Peyer's patch (tissue), 4 donors: ENCODE measurements at regions not wholly inside any gene's neighbourhood (a gene's known extent, or its start where the extent isn't known, plus 50 kb on each side); places are given as distances from the start of the nearest gene placed in this dataset.

Experiments used
- DNase-seq, 3 donors: peaks; one replicate each; pipeline ENCODE4 v3.0.0-alpha.2; 2017 to 2019
- H3K27ac ChIP-seq, 4 donors: fragments of 200-600 bp; sonication (generic); one replicate each; pipeline ENCODE4 v1.5.1; 2016 to 2019
- H3K27me3 ChIP-seq, 2 donors: fragments of 200-600 bp; sonication (generic); one replicate each; pipeline ENCODE4 v1.5.1; 2019
- H3K36me3 ChIP-seq, 3 donors: fragments of 200-600 bp; sonication (generic); one replicate each; pipeline ENCODE4 v1.5.1; 2016 to 2019
- H3K4me1 ChIP-seq, 4 donors: fragments of 200-600 bp; sonication (generic); one replicate each; pipeline ENCODE4 v1.5.1; 2016 to 2019
- H3K4me3 ChIP-seq, 4 donors: fragments of 200-600 bp; sonication (generic); 1 replicate in 3 of 4; 2 replicates in 1 of 4; pipeline ENCODE4 v1.5.1; 2016 to 2019; ENCODE audit warnings: mild to moderate bottlenecking in 1 of 4
- H3K9me3 ChIP-seq, 4 donors: fragments of 200-600 bp; sonication (generic); one replicate each; pipeline ENCODE4 v1.5.1; 2016 to 2019; ENCODE audit warnings: mild to moderate bottlenecking in 1 of 4
- POLR2A ChIP-seq, 2 donors: fragments of 450-650 bp; IDR thresholded peaks; one replicate each; pipeline ENCODE4 v1.5.1; 2017; ENCODE audit warnings: antibody characterized with exemption in 2 of 2, mild to moderate bottlenecking in 2 of 2, moderate library complexity in 2 of 2
- TF ChIP-seq, protein P1 (sequence below), 6 experiments: fragments of 450-650 bp in 4 of 6; fragments of 200-600 bp in 2 of 6; sonication (generic) in 1 of 6; IDR thresholded peaks; one replicate each; pipeline ENCODE4 v1.5.1; 2017 to 2019; ENCODE audit warnings: antibody characterized with exemption in 6 of 6, mild to moderate bottlenecking in 3 of 6, moderate library complexity in 1 of 6

DNA sequence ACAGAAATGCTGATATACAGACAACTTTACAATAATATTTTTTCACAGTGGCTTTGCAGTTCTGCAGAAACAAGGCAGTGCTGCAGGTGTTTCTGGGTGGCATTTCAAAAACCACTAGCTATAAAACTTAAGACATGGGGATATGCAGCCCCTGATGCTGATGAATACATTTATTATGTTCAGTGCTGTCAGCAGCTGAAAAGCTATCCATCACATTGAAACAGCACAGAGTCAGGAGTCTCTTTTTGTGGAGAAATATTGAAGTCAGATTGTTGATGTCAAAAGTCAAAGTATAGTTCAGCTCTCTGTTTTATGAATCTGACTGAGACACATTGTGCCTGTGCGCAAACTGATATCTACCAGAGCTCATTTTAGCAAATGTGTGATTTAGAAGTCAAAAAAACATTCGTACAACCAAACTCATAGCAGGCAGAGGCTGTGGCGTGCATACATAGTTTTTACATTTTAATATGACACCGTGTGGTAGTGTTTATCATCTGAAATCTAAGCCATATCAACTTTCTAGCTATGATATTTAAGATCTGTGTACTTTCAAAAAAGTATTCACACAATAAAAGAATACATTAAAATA, 467.6 kb downstream of the PRKD1 start:
- Histone ChIP-seq H3K36me3 (no peaks in the 10 kb centered on the region), H3K9me3 (no peaks in the 10 kb centered on the region), H3K4me3 (no peak overlapping the region), H3K4me1 (no peaks in the 10 kb centered on the region), H3K27me3 (no peaks in the 10 kb centered on the region), H3K27ac (no peak overlapping the region)
- TF ChIP-seq POLR2A (IDR thresholded peaks at IDR 0.05), result no peak
- TF ChIP-seq, protein P1, sequence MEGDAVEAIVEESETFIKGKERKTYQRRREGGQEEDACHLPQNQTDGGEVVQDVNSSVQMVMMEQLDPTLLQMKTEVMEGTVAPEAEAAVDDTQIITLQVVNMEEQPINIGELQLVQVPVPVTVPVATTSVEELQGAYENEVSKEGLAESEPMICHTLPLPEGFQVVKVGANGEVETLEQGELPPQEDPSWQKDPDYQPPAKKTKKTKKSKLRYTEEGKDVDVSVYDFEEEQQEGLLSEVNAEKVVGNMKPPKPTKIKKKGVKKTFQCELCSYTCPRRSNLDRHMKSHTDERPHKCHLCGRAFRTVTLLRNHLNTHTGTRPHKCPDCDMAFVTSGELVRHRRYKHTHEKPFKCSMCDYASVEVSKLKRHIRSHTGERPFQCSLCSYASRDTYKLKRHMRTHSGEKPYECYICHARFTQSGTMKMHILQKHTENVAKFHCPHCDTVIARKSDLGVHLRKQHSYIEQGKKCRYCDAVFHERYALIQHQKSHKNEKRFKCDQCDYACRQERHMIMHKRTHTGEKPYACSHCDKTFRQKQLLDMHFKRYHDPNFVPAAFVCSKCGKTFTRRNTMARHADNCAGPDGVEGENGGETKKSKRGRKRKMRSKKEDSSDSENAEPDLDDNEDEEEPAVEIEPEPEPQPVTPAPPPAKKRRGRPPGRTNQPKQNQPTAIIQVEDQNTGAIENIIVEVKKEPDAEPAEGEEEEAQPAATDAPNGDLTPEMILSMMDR (IDR thresholded peaks at IDR 0.05), result no peak
- DNase-seq, result no peak

DNA sequence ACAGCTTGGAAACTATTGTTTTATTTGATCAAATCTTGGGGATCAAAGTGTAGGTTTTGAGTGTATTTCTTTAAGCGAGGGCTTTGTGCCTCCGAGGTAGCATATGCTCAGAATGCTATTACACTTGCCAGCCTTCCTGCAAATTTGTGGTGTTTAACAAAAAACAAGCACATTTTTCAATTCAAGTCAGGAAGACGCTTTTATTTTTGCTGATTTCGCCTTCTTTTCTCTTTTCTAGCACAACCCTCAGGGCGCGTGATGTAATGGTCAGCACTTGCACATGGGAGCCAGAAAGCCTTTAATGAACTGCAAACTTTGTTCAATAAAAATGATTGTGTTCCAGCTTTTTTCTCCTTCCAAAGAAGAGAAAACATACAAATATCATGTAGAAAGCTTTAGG, 466.5 kb downstream of the PRKD1 start:
- Histone ChIP-seq H3K9me3 (no peaks in the 10 kb centered on the region), H3K4me3 (no peak overlapping the region), H3K4me1 (no peaks in the 10 kb centered on the region), H3K27ac (no peak overlapping the region), H3K27me3 (no peaks in the 10 kb centered on the region), H3K36me3 (no peaks in the 10 kb centered on the region)
- no peak for DNase-seq
- TF ChIP-seq, protein P1 (IDR thresholded peaks at IDR 0.05), result no peak
- no peak for TF ChIP-seq POLR2A (IDR thresholded peaks at IDR 0.05)

DNA sequence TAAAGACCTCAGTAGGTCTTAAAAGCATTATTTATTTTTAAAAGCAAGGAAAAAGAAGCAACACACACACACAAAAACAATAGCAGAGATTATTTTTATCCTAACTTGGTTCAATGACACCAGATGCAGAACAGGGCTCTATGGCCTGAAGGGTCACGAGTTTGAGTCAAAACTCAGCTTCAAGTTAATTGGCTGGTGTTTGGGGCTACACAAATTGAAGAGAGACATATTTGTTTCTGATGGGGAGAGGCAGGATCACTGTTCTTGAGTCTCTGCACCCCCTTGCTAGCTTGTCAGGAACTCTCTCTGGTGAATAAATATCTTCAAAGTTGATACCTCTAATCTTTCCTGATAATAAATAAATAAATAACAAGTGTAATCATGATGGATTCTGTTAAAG, 466.1 kb downstream of the PRKD1 start:
- Histone ChIP-seq H3K9me3 (no peaks in the 10 kb centered on the region), H3K27me3 (no peaks in the 10 kb centered on the region), H3K4me3 (no peak overlapping the region), H3K4me1 (no peaks in the 10 kb centered on the region), H3K27ac (no peak overlapping the region), H3K36me3 (no peaks in the 10 kb centered on the region)
- TF ChIP-seq, protein P1 (IDR thresholded peaks at IDR 0.05), result no peak
- TF ChIP-seq POLR2A (IDR thresholded peaks at IDR 0.05), result no peak
- no peak for DNase-seq

DNA sequence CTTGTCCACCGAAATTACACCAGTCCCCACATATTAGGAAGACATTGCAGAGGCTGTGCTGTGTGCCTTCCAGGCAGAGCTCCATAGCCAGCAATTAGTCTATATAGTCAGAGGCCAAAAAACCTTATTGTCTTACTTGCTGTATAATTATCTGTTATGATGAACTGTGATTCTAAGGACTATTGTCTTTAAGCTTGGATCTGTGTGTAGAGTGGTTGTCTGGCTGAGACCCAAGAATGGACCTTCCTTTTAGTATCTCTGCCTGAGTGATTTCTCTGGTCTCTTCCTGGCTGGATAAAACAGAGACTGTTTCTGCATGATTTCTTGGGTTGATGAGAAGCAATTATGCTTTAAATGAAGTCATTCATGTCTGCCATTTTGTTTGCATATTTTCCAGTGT, 465.3 kb downstream of the PRKD1 start:
- Histone ChIP-seq H3K4me1 (no peaks in the 10 kb centered on the region), H3K4me3 (no peak overlapping the region), H3K9me3 (no peaks in the 10 kb centered on the region), H3K27me3 (no peaks in the 10 kb centered on the region), H3K36me3 (no peaks in the 10 kb centered on the region), H3K27ac (no peak overlapping the region)
- no peak for DNase-seq
- TF ChIP-seq, protein P1 (IDR thresholded peaks at IDR 0.05), result no peak
- no peak for TF ChIP-seq POLR2A (IDR thresholded peaks at IDR 0.05)

DNA sequence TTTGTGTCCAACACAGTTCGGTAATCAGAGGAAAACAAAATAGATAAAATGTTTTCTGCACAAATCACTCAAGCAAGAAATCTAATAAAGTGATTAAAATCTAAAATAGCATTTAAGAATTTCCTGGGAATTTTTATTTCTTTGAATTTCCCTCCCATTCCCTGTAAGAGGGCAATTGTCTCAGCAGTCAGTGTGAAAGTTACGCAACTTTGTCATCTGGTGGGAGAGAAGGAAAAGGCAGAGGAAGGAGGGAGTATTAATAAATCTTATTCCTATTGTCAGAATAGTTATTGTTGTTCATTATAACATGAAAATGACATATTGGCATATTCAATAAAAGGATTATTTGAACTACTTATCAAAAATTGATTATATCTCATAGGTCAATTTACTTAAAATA, 464.9 kb downstream of the PRKD1 start:
- no peak for DNase-seq
- TF ChIP-seq POLR2A (IDR thresholded peaks at IDR 0.05), result no peak
- TF ChIP-seq, protein P1 (IDR thresholded peaks at IDR 0.05), result no peak
- Histone ChIP-seq H3K9me3 (no peaks in the 10 kb centered on the region), H3K36me3 (no peaks in the 10 kb centered on the region), H3K4me3 (no peak overlapping the region), H3K27me3 (no peaks in the 10 kb centered on the region), H3K4me1 (no peaks in the 10 kb centered on the region), H3K27ac (no peak overlapping the region)
